GM23338 (cell line): ENCODE measurements at regions not wholly inside any gene's neighbourhood (a gene's known extent, or its start where the extent isn't known, plus 50 kb on each side); places are given as distances from the start of the nearest gene placed in this dataset.

ENCODE experiments used
- ATAC-seq: fragments of 200-7000 bp; cut with Tn5 transposase; 3 replicates; pipeline ENCODE4 v1.9.1; 2020
- DNase-seq: peaks from one replicate; pipeline ENCODE4 v3.0.0-alpha.2; 2015; ENCODE audit warnings: low spot score
- H2AFZ ChIP-seq: fragments of 200-600 bp; sonication (generic); 2 replicates; pipeline ENCODE4 v1.8.0; 2016; ENCODE audit warnings: antibody characterized with exemption, mild to moderate bottlenecking, moderate library complexity
- H3F3A ChIP-seq: fragments of 200-600 bp; sonication (generic); replicated peaks from 2 replicates; pipeline ENCODE4 v1.8.0; 2017; ENCODE audit warnings: antibody characterized with exemption, mixed run types, low read depth
- H3K27ac ChIP-seq: fragments of 200-600 bp; sonication (generic); 2 replicates; pipeline ENCODE4 v1.6.1; 2016; ENCODE audit warnings: low read depth
- H3K27me3 ChIP-seq: fragments of 200-600 bp; sonication (generic); 2 replicates; pipeline ENCODE4 v1.8.0; 2016; ENCODE audit warnings: mild to moderate bottlenecking, mixed run types, moderate library complexity; ENCODE audit not compliant: insufficient read depth
- H3K36me3 ChIP-seq: fragments of 200-600 bp; sonication (generic); 2 replicates; pipeline ENCODE4 v1.8.0; 2016; ENCODE audit warnings: mild to moderate bottlenecking; ENCODE audit not compliant: insufficient read depth
- H3K4me1 ChIP-seq: fragments of 200-600 bp; sonication (generic); 2 replicates; pipeline ENCODE4 v1.8.0; 2016; ENCODE audit warnings: mild to moderate bottlenecking, moderate library complexity; ENCODE audit not compliant: insufficient read depth
- H3K4me2 ChIP-seq: fragments of 200-600 bp; sonication (generic); 2 replicates; pipeline ENCODE4 v1.7.1; 2017; ENCODE audit warnings: mixed run types
- H3K4me3 ChIP-seq: fragments of 200-600 bp; sonication (generic); 2 replicates; pipeline ENCODE4 v1.6.1; 2016; ENCODE audit warnings: mixed run types
- H3K79me2 ChIP-seq: fragments of 200-600 bp; sonication (generic); replicated peaks from 2 replicates; pipeline ENCODE4 v1.8.0; 2017; ENCODE audit warnings: mild to moderate bottlenecking; ENCODE audit not compliant: insufficient read depth
- H3K9me2 ChIP-seq: fragments of 200-600 bp; sonication (generic); 2 replicates; pipeline ENCODE4 v1.8.0; 2017; ENCODE audit not compliant: insufficient read depth
- H4K20me1 ChIP-seq: fragments of 200-600 bp; sonication (generic); replicated peaks from 2 replicates; pipeline ENCODE4 v1.8.0; 2017; ENCODE audit warnings: mild to moderate bottlenecking; ENCODE audit not compliant: insufficient read depth
- H3K27ac Mint-ChIP-seq: 2 replicates; pipeline ENCODE4 v1.8.0; 2020; ENCODE audit warnings: inconsistent platforms, mild to moderate bottlenecking, moderate library complexity, mixed read lengths
- H3K27me3 Mint-ChIP-seq: 3 replicates; pipeline ENCODE4 v1.8.0; 2022; ENCODE audit warnings: low read depth, mild to moderate bottlenecking, moderate library complexity, mixed read lengths, inconsistent platforms; ENCODE audit not compliant: insufficient read depth, poor library complexity
- H3K36me3 Mint-ChIP-seq: 3 replicates; pipeline ENCODE4 v1.8.0; 2021; ENCODE audit warnings: low read depth, mild to moderate bottlenecking, inconsistent platforms, moderate library complexity, mixed read lengths
- H3K4me1 Mint-ChIP-seq: 3 replicates; pipeline ENCODE4 v1.8.0; 2020; ENCODE audit warnings: mild to moderate bottlenecking, inconsistent platforms, mixed read lengths
- H3K4me3 Mint-ChIP-seq: 3 replicates; pipeline ENCODE4 v1.8.0; 2021; ENCODE audit warnings: moderate library complexity, mild to moderate bottlenecking, inconsistent platforms, mixed read lengths
- H3K9me3 Mint-ChIP-seq: 3 replicates; pipeline ENCODE4 v1.8.0; 2020; ENCODE audit warnings: moderate library complexity, mild to moderate bottlenecking, inconsistent platforms, mixed read lengths
- CREB1 ChIP-seq: fragments of 250-450 bp; sonication (Bioruptor Pico); IDR thresholded peaks from 2 replicates; pipeline ENCODE4 v1.5.0; 2020; ENCODE audit warnings: low read depth, mild to moderate bottlenecking, moderate library complexity
- ETS1 ChIP-seq: IDR thresholded peaks from 2 replicates; pipeline ENCODE4 v1.6.1; 2016; ENCODE audit warnings: antibody characterized with exemption
- EZH2 ChIP-seq: fragments of 200-600 bp; sonication (generic); IDR thresholded peaks from one replicate; pipeline ENCODE4 v1.8.0; 2017; ENCODE audit warnings: antibody characterized with exemption, mild to moderate bottlenecking, low read depth; ENCODE audit not compliant: unreplicated experiment
- EZH2phosphoT487 ChIP-seq: fragments of 200-600 bp; sonication (generic); IDR thresholded peaks from one replicate; pipeline ENCODE4 v1.8.1; 2018; ENCODE audit warnings: antibody characterized with exemption; ENCODE audit not compliant: unreplicated experiment
- JUNB ChIP-seq: IDR thresholded peaks from one replicate; pipeline ENCODE4 v1.6.1; 2016; ENCODE audit warnings: antibody characterized with exemption; ENCODE audit not compliant: unreplicated experiment
- NANOG ChIP-seq: IDR thresholded peaks from 2 replicates; pipeline ENCODE4 v1.6.1; 2016; ENCODE audit warnings: antibody characterized with exemption, borderline replicate concordance
- POLR2AphosphoS5 ChIP-seq: IDR thresholded peaks from 2 replicates; pipeline ENCODE4 v1.6.1; 2016; ENCODE audit warnings: antibody characterized with exemption, low read depth
- STAT1 ChIP-seq: IDR thresholded peaks from one replicate; pipeline ENCODE4 v1.6.1; 2016; ENCODE audit warnings: antibody characterized with exemption; ENCODE audit not compliant: unreplicated experiment
- ZNF114 ChIP-seq: fragments of 250-450 bp; sonication (Bioruptor Pico); IDR thresholded peaks from 2 replicates; pipeline ENCODE4 v1.5.0; 2020; ENCODE audit warnings: mild to moderate bottlenecking, moderate library complexity
- ZNF331 ChIP-seq: fragments of 250-450 bp; sonication (Bioruptor Pico); IDR thresholded peaks from 2 replicates; pipeline ENCODE4 v1.5.0; 2020; ENCODE audit warnings: low read depth, mild to moderate bottlenecking, moderate library complexity
- ZNF462 ChIP-seq: fragments of 250-450 bp; sonication (Bioruptor Pico); IDR thresholded peaks from 2 replicates; pipeline ENCODE4 v1.5.0; 2020; ENCODE audit warnings: mild to moderate bottlenecking, moderate library complexity
- TF ChIP-seq, protein P1 (sequence below), 2 experiments: fragments of 200-600 bp in 1 of 2; sonication (generic) in 1 of 2; conservative IDR thresholded peaks; 2 replicates each; pipeline versions ENCODE4 v1.5.1 to v1.6.1; 2016 to 2017; ENCODE audit warnings: antibody characterized with exemption in 2 of 2, low read depth in 2 of 2, mild to moderate bottlenecking in 2 of 2, moderate library complexity in 1 of 2
- TF ChIP-seq, protein P2 (sequence below): IDR thresholded peaks from one replicate; pipeline ENCODE4 v1.6.1; 2018; ENCODE audit warnings: antibody characterized with exemption; ENCODE audit not compliant: unreplicated experiment

DNA sequence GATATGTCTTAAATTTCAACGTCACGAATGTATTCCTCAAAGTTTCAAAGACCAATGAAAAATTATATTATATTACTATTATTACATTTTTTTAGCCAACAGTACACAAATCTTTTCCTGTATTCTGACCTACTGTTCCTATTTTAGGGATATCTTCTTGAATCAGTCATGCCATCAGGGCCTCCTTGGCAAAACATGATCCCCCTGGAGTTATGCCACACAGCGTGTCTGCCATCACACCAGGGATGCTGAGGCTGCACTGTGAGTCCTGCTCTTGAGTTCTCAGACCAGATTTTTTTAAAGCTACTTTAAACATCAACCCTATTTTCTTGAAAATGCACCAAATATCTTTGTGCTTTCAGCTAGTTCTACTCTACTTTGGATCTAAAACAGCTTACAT, 425.9 kb upstream of the ZNF385D start:
- H3K4me3 ChIP-seq: no peak overlapping the region
- H3K4me2 ChIP-seq: no peak overlapping the region
- H3K36me3 ChIP-seq: no peaks in the 10 kb centered on the region
- ATAC-seq: no peak
- H4K20me1 ChIP-seq: no peaks in the 10 kb centered on the region
- H3F3A ChIP-seq: no peaks in the 10 kb centered on the region
- H3K27ac Mint-ChIP-seq: no peak overlapping the region
- H2AFZ ChIP-seq: no peak overlapping the region
- DNase-seq: no peak
- H3K4me3 Mint-ChIP-seq: no peak overlapping the region
- no peaks in the 10 kb centered on the region for H3K79me2 ChIP-seq
- H3K9me3 Mint-ChIP-seq: no peaks in the 10 kb centered on the region
- H3K4me1 ChIP-seq: no peaks in the 10 kb centered on the region
- H3K27me3 Mint-ChIP-seq: no peaks in the 10 kb centered on the region
- H3K9me2 ChIP-seq: no peaks in the 10 kb centered on the region
- H3K36me3 Mint-ChIP-seq: no peaks in the 10 kb centered on the region
- no peak overlapping the region for H3K27ac ChIP-seq
- H3K27me3 ChIP-seq: no peaks in the 10 kb centered on the region
- no peaks in the 10 kb centered on the region for H3K4me1 Mint-ChIP-seq
- no peak for TF ChIP-seq JUNB
- TF ChIP-seq ETS1: no peak
- no peak for TF ChIP-seq ZNF114 (CRISPR knock-in tag)
- TF ChIP-seq POLR2AphosphoS5: no peak
- TF ChIP-seq NANOG: no peak
- TF ChIP-seq, protein P1, sequence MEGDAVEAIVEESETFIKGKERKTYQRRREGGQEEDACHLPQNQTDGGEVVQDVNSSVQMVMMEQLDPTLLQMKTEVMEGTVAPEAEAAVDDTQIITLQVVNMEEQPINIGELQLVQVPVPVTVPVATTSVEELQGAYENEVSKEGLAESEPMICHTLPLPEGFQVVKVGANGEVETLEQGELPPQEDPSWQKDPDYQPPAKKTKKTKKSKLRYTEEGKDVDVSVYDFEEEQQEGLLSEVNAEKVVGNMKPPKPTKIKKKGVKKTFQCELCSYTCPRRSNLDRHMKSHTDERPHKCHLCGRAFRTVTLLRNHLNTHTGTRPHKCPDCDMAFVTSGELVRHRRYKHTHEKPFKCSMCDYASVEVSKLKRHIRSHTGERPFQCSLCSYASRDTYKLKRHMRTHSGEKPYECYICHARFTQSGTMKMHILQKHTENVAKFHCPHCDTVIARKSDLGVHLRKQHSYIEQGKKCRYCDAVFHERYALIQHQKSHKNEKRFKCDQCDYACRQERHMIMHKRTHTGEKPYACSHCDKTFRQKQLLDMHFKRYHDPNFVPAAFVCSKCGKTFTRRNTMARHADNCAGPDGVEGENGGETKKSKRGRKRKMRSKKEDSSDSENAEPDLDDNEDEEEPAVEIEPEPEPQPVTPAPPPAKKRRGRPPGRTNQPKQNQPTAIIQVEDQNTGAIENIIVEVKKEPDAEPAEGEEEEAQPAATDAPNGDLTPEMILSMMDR (conservative IDR thresholded peaks at IDR 0.05; ENCODE audit: low read depth in 2 of 2): no peak
- no peak for TF ChIP-seq ZNF331
- TF ChIP-seq ZNF462: no peak
- TF ChIP-seq EZH2phosphoT487: no peak
- no peak for TF ChIP-seq EZH2
- TF ChIP-seq STAT1: no peak
- TF ChIP-seq CREB1: no peak
- TF ChIP-seq, protein P2, sequence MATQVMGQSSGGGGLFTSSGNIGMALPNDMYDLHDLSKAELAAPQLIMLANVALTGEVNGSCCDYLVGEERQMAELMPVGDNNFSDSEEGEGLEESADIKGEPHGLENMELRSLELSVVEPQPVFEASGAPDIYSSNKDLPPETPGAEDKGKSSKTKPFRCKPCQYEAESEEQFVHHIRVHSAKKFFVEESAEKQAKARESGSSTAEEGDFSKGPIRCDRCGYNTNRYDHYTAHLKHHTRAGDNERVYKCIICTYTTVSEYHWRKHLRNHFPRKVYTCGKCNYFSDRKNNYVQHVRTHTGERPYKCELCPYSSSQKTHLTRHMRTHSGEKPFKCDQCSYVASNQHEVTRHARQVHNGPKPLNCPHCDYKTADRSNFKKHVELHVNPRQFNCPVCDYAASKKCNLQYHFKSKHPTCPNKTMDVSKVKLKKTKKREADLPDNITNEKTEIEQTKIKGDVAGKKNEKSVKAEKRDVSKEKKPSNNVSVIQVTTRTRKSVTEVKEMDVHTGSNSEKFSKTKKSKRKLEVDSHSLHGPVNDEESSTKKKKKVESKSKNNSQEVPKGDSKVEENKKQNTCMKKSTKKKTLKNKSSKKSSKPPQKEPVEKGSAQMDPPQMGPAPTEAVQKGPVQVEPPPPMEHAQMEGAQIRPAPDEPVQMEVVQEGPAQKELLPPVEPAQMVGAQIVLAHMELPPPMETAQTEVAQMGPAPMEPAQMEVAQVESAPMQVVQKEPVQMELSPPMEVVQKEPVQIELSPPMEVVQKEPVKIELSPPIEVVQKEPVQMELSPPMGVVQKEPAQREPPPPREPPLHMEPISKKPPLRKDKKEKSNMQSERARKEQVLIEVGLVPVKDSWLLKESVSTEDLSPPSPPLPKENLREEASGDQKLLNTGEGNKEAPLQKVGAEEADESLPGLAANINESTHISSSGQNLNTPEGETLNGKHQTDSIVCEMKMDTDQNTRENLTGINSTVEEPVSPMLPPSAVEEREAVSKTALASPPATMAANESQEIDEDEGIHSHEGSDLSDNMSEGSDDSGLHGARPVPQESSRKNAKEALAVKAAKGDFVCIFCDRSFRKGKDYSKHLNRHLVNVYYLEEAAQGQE: no peak
